ENCODE measurements at regions not wholly inside any gene's neighbourhood (a gene's known extent, or its start where the extent isn't known, plus 50 kb on each side); places are given as distances from the start of the nearest gene placed in this dataset.
"Not testable (repeated sequence)": the region's sequence is repeated elsewhere in the genome, so short reads cannot be mapped to it uniquely, and the experiment has no call there.

DNA sequence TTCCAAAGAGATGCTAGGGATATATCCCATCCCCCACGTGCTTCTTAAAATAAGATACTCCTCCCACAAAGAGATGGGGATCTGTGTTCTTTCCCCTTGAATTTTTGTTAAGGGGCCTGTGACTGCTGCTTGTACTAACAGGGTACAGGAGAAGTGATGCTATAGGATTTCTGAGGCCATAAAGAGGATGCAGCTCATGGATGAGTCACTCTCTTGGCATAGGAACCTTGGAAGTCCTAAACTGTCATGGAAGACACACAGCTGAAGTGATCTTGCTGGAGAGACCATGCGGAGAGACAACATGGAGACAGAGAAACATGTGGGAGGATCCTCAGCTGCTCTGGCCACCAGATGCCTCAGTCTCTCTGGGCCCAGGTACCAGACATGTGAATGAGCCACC, 157.2 kb downstream of the S1PR1 start:
- no peak for ATAC-seq (ENCODE audit: poor library complexity)
- DNase-seq = no peak
- intact Hi-C loops (cut with DNase I) = no loop called here

DNA sequence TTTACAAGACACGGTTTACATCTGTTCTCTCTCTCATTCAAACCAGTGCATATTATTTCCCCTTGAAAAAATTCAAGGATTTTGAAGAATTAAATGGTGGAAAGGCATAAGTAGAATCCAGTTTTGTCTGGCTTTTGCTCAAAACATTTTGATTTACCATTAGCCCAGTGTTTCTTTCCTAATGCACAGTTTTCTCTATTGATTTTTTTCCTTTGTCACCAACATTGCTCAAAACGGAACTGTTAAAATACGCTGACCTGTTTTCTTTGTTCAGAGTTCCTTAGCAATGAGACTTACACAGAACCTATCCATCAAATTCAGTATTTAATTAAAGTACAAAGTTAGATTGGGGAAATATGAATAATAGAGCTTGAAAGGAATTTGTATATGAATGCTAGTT, 162.4 kb downstream of the S1PR1 start:
- no peak for ATAC-seq (ENCODE audit: poor library complexity)
- intact Hi-C loops (cut with DNase I) = no loop called here
- DNase-seq = no peak

DNA sequence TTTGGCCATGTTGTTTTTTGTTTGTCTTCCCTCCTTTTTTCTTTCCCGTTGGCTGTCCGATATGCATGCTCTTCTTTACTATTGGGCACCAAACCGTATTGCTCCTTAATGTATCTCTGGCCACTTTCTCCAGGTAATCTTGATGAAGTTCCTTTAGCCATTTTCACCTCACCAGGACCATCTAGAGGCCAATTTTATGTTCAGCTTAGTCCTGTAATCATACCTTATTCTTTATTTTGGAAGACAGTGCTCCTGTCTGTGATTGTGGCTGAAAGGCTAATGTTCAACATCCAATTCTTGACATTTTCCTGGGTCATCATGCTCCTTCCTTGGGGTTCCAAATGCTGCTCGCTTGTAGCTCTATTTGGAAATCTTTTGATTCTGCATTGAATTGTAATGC, 169.5 kb downstream of the S1PR1 start:
- ATAC-seq (ENCODE audit: poor library complexity) = no peak
- no peak for DNase-seq
- intact Hi-C loops (cut with DNase I) = no loop called here

DNA sequence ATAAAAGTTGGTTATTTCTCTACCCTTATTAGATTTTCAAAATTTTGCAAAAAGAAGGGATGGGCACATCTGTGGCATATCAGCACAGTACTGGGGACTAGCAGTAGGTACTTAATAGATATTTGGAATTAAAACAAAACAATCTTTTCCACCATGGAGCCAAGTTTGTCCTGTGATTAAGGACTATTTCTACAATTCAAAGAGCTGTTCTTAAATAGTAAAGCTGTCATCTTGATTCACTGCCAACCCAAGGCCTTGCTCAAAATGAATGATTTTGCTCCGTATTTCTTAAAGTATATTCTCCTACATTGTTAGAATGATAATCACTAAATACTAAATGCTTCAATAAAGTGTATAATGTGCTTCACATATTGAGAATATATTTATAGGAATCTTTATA, 169.9 kb downstream of the S1PR1 start:
- intact Hi-C loops (cut with DNase I) = no loop called here
- DNase-seq (no peak), ATAC-seq (ENCODE audit: poor library complexity) (no peak)

DNA sequence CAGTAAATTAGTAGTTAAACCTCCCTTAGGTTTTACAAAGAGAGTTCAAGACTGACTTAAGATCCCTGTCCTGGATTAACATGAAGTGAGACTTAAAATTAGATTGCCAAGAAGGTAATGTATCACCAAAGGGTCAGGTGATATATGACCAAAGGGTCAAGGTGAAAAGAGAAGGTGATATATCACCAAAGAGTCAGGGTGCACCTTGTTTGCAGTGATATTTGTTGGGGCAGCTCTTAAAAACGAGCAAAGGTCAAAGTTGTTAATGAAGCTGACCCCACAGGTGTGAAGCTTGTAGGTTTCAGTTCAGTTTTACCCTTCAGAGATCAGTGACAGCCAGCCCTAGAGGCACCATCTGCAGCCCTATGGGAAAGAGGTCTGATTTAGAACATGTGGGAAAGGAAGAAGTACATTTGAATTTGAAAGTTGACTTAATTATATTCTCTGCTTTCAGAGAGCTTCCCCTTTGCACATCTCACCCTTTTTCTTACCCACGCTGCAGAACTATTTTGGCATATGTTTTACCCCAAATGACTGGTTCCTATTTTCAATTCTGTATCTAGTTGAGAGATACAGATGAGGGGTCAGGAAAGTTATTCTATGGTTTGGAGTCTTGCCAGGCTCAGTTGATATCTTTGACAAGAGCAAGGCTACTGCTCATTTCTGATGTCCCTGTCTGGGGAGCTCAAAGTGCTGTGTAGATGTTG, 170.8 kb downstream of the S1PR1 start:
- DNase-seq (no peak), ATAC-seq (ENCODE audit: poor library complexity) (no peak)
- intact Hi-C loops (cut with DNase I) = no loop called here

DNA sequence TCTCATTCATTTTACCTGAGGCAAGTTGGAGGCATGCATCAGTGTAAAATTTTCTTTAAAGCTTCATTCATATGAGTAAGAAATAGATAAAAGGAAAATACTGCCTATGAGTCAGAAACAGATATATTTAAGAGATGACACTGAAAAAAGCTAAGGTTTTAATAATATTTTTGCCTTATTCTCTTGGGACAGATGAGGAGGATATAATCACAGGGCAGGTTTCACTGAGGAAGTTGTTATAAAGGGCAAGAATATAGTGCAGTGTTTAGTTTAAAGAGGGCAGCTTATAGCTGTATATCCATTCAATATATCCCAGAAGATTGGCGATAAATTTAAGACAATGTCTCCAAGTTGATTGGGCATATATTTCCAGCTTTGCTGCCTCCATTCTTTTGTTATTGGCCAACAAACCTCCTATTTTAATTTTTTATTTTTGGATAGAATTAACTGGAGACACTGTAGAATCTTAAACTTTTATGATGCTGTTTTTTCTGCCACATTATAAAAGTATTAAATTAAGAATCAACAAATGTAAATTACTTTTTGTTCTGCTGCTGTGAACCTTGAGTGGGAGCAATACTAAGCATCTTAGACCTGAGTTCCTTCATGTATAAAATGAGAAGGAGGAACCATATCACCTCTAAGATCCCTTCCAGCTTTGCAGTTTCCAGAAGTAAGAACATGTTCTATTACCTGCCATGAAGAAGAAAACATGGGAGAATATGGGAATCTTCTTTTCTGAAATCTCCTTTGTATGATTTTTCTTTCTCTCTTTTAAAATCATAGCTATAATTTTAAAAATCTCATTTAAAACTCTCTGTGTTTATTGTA, 171.6 kb downstream of the S1PR1 start:
- ATAC-seq (ENCODE audit: poor library complexity) = no peak
- no peak for DNase-seq
- intact Hi-C loops (cut with DNase I) = no loop called here

DNA sequence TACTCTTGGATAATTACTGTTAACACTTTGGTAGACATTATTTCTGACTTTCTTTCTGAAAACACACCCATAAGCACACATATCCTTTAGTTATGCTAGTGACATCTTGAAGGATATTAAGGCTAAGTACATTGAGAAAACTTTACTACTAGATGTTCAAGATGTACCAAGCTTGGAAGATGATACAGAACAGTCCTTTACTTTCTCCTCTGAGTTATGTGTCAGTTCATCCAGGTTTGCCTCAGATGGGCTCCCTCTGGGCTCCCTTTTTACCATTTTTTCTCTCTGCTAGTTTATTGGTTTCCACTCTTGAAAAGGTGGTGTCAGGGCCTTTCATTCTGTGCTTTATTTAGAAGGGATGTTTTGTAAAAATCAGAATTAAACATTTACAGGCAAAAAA, 172.3 kb downstream of the S1PR1 start:
- intact Hi-C loops (cut with DNase I) = no loop called here
- DNase-seq = no peak
- ATAC-seq (ENCODE audit: poor library complexity) = no peak

DNA sequence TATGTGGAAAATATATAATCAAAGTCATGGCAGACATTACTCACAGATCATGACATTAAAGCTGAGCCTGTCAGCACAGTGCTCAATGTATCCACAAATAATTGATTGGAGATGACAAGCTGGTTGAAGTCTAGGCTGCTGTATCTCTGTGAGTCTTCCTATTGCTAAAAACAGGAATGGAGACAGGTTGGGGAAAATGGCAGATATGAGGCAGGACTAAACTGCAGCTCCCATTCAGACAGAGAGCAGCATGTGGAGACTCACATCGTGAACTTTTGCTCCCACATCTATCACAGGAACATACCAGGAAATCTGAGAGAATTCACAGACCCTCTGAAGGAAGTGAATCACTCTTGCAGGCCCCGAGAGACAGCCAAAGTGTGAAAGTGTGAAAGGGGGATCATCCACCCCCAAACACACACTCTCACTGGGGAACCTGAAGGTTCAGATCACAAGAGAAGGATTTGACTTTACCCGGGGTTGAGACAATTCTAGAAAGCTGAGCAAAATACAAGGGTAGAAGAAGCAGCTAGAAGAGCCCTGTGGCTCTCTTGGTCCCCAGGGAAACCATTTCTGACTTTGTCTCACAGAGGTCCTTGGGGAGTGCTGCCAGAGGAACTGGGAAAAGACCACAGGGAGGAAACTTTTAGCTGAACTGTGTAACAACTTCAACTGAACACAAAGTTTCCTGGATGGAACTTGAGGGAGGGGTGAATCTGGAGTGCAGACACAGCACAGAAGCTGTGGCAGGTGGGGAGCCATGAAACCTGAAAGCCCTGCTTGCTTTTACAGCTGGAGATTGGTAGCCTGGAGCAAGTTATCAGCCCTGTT, 173.4 kb downstream of the S1PR1 start:
- DNase-seq = no peak
- intact Hi-C loops (cut with DNase I) = no loop called here
- no peak for ATAC-seq (ENCODE audit: poor library complexity)

DNA sequence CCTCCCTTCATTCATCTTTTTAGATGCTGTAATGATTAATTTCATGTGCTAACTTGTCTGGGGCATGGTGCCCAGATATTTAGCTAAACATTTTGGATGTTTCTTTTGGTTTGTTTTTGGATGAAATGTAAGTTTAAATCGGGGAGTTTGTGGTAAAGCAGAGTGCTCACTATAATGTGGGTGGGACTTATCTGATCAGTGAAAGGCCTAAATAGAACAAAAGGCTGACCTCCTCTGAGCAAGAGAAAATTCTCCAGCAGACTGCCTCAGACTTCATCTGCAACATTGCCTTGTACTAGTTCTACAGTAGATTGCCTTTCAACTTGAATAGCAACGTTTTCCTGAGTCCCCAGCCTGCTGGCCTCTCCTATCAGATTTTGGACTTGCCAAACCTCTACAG, 183.6 kb downstream of the S1PR1 start:
- ATAC-seq (ENCODE audit: poor library complexity) = no peak
- no peak for DNase-seq
- intact Hi-C loops (cut with DNase I) = no loop called here

DNA sequence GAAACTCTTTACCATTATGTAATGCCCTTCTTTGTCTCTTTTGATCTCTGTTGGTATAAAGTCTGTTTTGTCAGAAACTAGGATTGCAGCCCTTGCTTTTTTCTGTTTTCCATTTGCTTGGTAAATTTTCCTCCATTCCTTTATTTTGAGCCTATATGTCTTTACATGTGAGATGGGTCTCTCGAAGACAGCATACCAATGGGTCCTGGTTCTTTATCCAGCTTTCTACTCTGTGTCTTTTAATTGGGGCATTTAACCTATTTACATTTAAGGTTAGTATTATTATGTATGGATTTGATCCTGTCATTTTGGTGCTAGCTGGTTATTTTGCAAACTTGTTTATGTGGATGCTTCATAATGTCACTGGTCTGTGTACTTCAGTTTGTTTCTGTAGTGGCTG, 191.3 kb downstream of the S1PR1 start:
- ATAC-seq (ENCODE audit: poor library complexity); intact Hi-C loops (cut with DNase I); DNase-seq: not testable (repeated sequence)

DNA sequence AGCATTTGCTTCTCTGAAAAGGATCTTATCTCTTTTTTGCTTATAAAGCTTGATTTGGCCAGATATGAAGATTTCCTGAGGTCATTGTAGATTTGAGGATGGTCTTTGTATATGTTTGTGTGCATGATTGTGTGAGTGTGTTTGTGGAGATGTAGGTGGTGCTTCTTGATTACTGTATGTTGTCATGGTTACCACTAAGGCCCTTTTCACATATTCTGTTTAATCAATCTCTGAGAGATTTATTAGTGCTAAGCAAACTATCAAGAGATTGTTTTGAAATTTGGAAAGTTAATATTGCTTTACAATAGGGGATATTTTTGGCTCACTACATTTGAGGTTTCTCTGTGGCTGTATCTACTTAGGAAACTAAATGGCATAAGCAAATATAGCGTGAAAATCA, 191.7 kb downstream of the S1PR1 start:
- intact Hi-C loops (cut with DNase I) = no loop called here
- ATAC-seq (ENCODE audit: poor library complexity) = no peak
- DNase-seq = no peak

DNA sequence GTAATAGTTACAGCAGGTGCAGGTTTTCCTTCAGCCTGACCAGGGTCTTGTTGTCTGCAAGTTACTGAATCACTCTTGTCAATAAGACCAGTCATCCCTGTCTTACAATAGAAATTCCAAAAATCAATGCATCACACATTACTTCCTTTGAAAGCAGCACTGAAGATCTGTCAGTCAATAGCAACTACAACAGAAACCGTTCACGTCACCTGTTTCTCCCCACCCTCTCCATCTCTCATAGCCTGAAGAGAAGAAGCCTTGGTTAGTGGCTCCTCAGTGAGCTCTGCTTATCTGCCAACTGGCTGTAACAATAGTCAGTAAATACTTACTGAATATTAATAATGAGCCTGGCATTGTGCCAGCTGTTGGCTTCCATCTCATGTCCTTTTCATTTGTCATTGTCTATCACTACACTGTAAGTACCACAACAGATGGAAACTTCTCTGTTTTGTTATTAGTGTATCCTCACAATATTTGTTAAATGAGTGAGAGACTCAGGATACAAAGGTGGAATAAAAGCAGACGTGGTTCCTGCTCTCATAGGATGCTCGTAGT, 195.2 kb downstream of the S1PR1 start:
- intact Hi-C loops (cut with DNase I) = loop anchor here (10.0 kb wide), 1 partner anchor 117 kb away; no protein-coding TSS in a partner anchor
- DNase-seq (no peak), ATAC-seq (ENCODE audit: poor library complexity) (no peak)

DNA sequence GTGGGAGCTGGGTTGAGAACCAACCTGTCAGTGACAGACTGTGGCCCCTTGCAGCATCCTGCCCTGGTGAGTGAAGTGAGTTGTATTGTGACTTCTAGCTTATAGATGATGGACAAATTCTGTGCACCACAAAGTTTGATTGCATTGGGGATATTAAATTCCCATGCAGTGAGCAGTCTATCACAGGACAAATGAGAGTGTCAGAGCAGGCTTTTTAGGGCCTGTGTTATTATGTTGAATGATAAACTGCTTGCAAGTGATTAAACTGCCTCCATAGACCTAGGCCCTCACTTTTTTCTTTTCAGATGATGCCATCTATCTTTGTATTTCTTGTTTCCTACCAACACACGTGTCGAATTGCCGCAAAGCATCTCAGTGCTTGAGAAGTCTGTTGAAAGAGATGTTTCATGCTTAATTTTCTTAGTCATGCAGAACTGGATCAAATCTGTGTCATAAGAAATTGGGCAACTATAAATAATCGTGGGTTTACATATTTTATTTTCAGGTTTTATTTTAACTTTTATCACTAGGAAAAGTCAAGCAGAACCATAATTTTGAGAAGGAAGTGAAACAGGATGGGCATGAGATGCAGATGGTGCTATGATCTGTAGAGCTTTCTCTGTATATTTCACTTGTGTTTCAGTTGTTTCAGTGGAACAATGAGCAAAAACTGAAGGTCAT, 199.2 kb downstream of the S1PR1 start:
- intact Hi-C loops (cut with DNase I) = loop anchor here (10.0 kb wide), 1 partner anchor 121 kb away; no protein-coding TSS in a partner anchor
- no peak for DNase-seq
- ATAC-seq (ENCODE audit: poor library complexity) = no peak

DNA sequence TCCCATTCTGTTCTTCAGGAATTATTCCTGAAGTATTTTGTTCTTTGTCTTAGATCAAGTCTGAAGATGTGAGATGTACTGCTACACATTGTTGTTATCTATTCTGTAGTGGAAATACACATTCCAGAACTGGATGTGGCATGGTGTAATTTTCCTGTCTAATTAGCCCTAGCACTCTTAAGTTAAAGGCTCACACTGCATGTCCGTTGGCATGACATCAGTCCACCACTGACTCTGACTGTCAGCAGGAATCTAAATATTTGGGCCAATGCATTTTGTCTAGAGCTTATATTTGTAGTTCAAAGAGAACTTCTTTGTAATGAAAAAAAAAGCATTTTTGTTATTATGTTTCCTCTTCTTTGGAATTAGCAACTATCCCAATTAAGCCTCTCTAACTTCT, 201.0 kb downstream of the S1PR1 start:
- ATAC-seq (ENCODE audit: poor library complexity) (no peak), DNase-seq (no peak)
- intact Hi-C loops (cut with DNase I) = loop anchor here (10.0 kb wide), 1 partner anchor 123 kb away; no protein-coding TSS in a partner anchor

DNA sequence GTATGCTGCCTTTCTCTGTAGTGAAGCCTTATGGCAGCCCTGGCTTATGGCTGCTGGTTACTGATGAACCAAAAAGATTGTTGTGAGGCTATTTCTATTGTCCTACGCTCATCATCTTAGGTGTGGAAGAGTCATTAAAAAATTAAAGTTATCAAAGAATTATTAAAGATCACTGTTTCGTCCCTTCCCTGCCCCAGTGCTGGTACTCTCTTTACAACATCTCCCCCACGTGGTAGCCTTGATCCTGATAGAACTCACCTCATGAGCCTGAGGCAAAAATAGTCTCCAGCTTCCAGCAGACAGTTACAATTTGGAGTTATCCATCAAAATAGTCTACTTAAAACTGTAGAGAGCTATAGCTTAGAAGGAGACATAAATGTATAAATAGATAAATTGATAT, 201.5 kb downstream of the S1PR1 start:
- peak; percentile 56 for ATAC-seq (ENCODE audit: poor library complexity)
- no peak for DNase-seq
- intact Hi-C loops (cut with DNase I) = loop anchor here (10.0 kb wide), 1 partner anchor 124 kb away; no protein-coding TSS in a partner anchor

DNA sequence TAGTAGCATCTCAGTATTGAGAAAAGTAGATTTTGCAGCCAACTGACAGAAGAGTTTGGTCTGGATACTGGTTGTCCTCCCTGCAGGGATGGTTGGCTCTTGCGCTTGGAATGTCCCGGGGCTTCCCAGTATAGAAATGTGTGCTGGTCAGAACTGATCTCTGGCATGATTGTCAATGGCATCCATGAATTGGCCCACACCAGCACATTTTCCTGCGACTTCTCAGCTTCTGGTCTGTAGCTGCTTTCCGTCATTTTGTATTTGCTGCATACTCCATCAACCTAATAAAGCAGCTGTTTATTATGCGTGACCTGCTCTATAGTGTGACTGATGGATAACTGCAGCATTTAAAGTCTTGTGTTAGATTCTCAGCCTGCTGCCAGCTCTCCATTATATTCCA, 203.7 kb downstream of the S1PR1 start:
- ATAC-seq (ENCODE audit: poor library complexity) = no peak

DNA sequence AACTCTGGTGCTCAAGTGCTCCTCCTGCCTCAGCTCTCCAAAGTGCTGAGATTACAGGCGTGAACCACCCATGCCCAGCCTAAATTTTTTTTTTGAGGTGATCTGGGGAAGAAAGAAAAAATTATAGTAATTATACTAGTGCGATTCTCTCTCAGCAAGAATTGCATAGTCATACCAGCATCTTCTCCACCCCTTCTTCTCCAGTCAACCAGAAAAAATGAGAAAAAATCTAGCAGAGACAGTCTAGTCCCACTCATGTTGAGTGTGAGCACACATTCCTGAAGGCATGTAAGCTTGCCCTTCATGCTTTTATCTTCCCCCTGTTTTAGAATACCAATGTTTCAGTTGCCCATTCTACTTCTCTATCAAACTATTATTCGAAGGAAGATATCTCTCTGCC, 207.6 kb downstream of the S1PR1 start:
- peak; percentile 5 for ATAC-seq (ENCODE audit: poor library complexity)
- DNase-seq = no peak
- intact Hi-C loops (cut with DNase I) = no loop called here

More for the DNA sequence above, 203.7 kb downstream of the S1PR1 start:
- intact Hi-C loops (cut with DNase I) = no loop called here
- DNase-seq = no peak

DNA sequence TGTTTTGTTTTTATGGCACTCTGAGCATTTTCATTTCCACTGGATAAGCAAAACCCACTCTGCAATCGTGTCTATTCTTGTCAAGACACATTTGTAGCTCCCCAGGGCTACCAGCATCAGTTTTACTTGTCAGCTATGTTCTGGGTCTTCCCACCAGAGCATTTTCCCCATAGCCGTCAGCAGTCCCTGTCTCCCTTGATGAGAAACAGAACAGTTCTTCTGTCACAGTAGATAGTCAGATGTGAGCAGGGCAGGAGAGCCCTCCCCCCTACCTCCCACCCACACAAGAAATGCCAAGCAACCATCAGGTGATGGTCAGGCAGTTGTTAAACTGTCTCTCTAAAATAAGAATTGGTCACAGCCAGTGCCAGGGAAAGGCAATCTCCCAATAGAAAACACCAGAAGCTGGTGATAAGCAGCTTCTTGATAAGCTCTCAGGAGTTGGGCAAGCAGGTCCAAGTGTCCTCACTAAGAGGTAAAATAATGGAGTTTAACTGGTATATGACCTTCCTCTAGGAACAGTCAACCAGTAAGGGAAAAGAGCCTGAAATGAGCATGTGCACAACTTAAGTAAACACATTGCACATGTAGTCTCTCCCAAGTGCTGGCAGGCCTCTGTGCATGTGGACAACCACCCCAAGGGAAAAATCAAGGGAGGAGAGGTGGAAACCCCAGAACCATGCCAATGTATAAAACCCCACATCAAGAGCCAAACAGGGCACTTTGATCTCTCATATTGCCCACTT, 208.2 kb downstream of the S1PR1 start:
- intact Hi-C loops (cut with DNase I) = no loop called here
- peak; percentile 87 for ATAC-seq (ENCODE audit: poor library complexity)
- DNase-seq = no peak
